GM12878 (cell line): ENCODE measurements at regions not wholly inside any gene's neighbourhood (a gene's known extent, or its start where the extent isn't known, plus 50 kb on each side); places are given as distances from the start of the nearest gene placed in this dataset.

Experiments used
- ATAC-seq: fragments of 200-7000 bp; cut with Tn5 transposase; 3 replicates; pipeline ENCODE4 v1.9.1; 2020; ENCODE audit warnings: mild to moderate bottlenecking, moderate library complexity
- BruUV-seq: library from RNA; stranded (reverse); fragments of 400-500 nt; replicated peaks from 2 replicates; lab custom pipeline; 2021; lab: Mats Ljungman, UMichigan
- CTCF ChIA-PET: fragments of 300-600 bp; sonication (Branson Sonifier 250); formaldehyde crosslinking; extraction: SDS; loops from one replicate; lab custom pipeline; 2021; ENCODE audit warnings: inconsistent platforms; lab: Yijun Ruan, JAX
- POLR2A ChIA-PET: fragments of 350-600 bp; formaldehyde crosslinking; extraction: SDS; loops from one replicate; lab custom pipeline; 2021; ENCODE audit warnings: inconsistent platforms; lab: Charles Lee
- RAD21 ChIA-PET: fragments of 300-600 bp; sonication (Branson Sonifier 250); formaldehyde crosslinking; loops from one replicate; lab custom pipeline; 2023; ENCODE audit warnings: antibody characterized with exemption; ENCODE audit not compliant: unreplicated experiment; lab: Charles Lee
- SMC1A ChIA-PET: fragments of 300-600 bp; sonication (Branson Sonifier 250); formaldehyde crosslinking; loops from one replicate; lab custom pipeline; 2023; ENCODE audit not compliant: unreplicated experiment, uncharacterized antibody; lab: Charles Lee
- DNase-seq: peaks from one replicate; pipeline ENCODE4 v3.0.0-alpha.2; 2011; ENCODE audit warnings: low read depth, low spot score
- FAIRE-seq: peaks from 3 replicates; lab custom pipeline; 2011; peaks lifted over from hg19 to GRCh38; lab: Jason Lieb, UNC
- H2AFZ ChIP-seq: 2 replicates; pipeline ENCODE4 v1.6.0; 2011; ENCODE audit warnings: low read depth, low read length, control low read depth; ENCODE audit not compliant: control insufficient read depth
- H3K27ac ChIP-seq: 2 replicates; pipeline ENCODE4 v1.5.1; 2011; ENCODE audit warnings: control low read depth; ENCODE audit not compliant: control insufficient read depth, insufficient read depth
- H3K27me3 ChIP-seq, 2 experiments: replicated peaks in 1 of 2; 2 replicates each; pipeline versions ENCODE4 v1.6.0 to v1.6.1; 2011; ENCODE audit warnings: low read length in 1 of 2; ENCODE audit not compliant: control insufficient read depth in 2 of 2, insufficient read depth in 2 of 2
- H3K36me3 ChIP-seq, 2 experiments: 2 replicates each; pipeline ENCODE4 v1.5.1; 2011; ENCODE audit warnings: low read length in 1 of 2; ENCODE audit not compliant: control insufficient read depth in 2 of 2, insufficient read depth in 2 of 2
- H3K4me1 ChIP-seq: 2 replicates; pipeline ENCODE4 v1.6.1; 2011; ENCODE audit warnings: mild to moderate bottlenecking, low read length, moderate library complexity, mixed read lengths; ENCODE audit not compliant: control insufficient read depth, insufficient read depth
- H3K4me2 ChIP-seq: 2 replicates; pipeline ENCODE4 v1.6.0; 2011; ENCODE audit warnings: control low read depth; ENCODE audit not compliant: control insufficient read depth, insufficient read depth
- H3K4me3 ChIP-seq: fragments of 200-600 bp; sonication (generic); 2 replicates; pipeline ENCODE4 v1.5.1; 2016
- H3K79me2 ChIP-seq: 2 replicates; pipeline ENCODE4 v1.6.0; 2011; ENCODE audit warnings: low read length; ENCODE audit not compliant: control insufficient read depth, insufficient read depth
- H3K9ac ChIP-seq: 2 replicates; pipeline ENCODE4 v1.8.0; 2011; ENCODE audit warnings: low read length, control low read depth, mixed read lengths; ENCODE audit not compliant: control insufficient read depth, insufficient read depth
- H3K9me3 ChIP-seq: replicated peaks from 3 replicates; pipeline ENCODE4 v1.5.1; 2011; ENCODE audit warnings: mild to moderate bottlenecking, low read length; ENCODE audit not compliant: control insufficient read depth, insufficient read depth
- H4K20me1 ChIP-seq: 2 replicates; pipeline ENCODE4 v1.6.0; 2011; ENCODE audit not compliant: control insufficient read depth, insufficient read depth
- ATF2 ChIP-seq: IDR thresholded peaks from 2 replicates; pipeline ENCODE4 v1.6.1; 2012; ENCODE audit warnings: low read length, inconsistent platforms
- BRCA1 ChIP-seq: IDR thresholded peaks from 2 replicates; pipeline ENCODE4 v1.6.1; 2011; ENCODE audit warnings: low read depth, low read length, improper control_type of control experiment
- CEBPB ChIP-seq, 2 experiments: fragments of 150-350 bp in 1 of 2; IDR thresholded peaks; 2 replicates each; pipeline ENCODE4 v1.6.1; 2012 to 2014; ENCODE audit warnings: low read depth in 2 of 2, low read length in 2 of 2, borderline replicate concordance in 1 of 2, inconsistent platforms in 1 of 2
- DPF2 ChIP-seq: fragments of 450-650 bp; IDR thresholded peaks from 2 replicates; pipeline ENCODE4 v1.6.1; 2017; ENCODE audit warnings: mild to moderate bottlenecking
- NFIC ChIP-seq: IDR thresholded peaks from 2 replicates; pipeline ENCODE4 v1.6.1; 2012; ENCODE audit warnings: low read depth, mild to moderate bottlenecking, inconsistent platforms, low read length, moderate library complexity
- NFYA ChIP-seq: IDR thresholded peaks from 2 replicates; pipeline ENCODE4 v1.6.1; 2011; ENCODE audit warnings: low read depth, mild to moderate bottlenecking, low read length, improper control_type of control experiment, borderline replicate concordance
- NR2F1 ChIP-seq: fragments of 450-650 bp; conservative IDR thresholded peaks from 2 replicates; pipeline ENCODE4 v1.6.1; 2017; ENCODE audit warnings: mild to moderate bottlenecking
- POLR2AphosphoS5 ChIP-seq: IDR thresholded peaks from 2 replicates; pipeline ENCODE4 v1.6.1; 2011; ENCODE audit warnings: mild to moderate bottlenecking, low read length, inconsistent platforms
- SMAD5 ChIP-seq: IDR thresholded peaks from 2 replicates; pipeline ENCODE4 v1.6.1; 2016; ENCODE audit warnings: antibody characterized with exemption, low read depth
- SP1 ChIP-seq: IDR thresholded peaks from one replicate; pipeline ENCODE4 v1.6.1; 2011; ENCODE audit warnings: low read depth, low read length
- TBL1XR1 ChIP-seq: IDR thresholded peaks from 2 replicates; pipeline ENCODE4 v1.6.1; 2012; ENCODE audit warnings: low read depth, low read length, improper control_type of control experiment
- ZBED1 ChIP-seq: IDR thresholded peaks from 2 replicates; pipeline ENCODE4 v1.6.1; 2016; ENCODE audit warnings: borderline replicate concordance
- ZBTB40 ChIP-seq: fragments of 450-650 bp; IDR thresholded peaks from 2 replicates; pipeline ENCODE4 v1.6.1; 2016; ENCODE audit warnings: mild to moderate bottlenecking, moderate library complexity, borderline replicate concordance
- ZNF24 ChIP-seq: fragments of 450-650 bp; IDR thresholded peaks from 2 replicates; pipeline ENCODE4 v1.6.1; 2017; ENCODE audit warnings: antibody characterized with exemption, mild to moderate bottlenecking
- ZNF274 ChIP-seq: IDR thresholded peaks from one replicate; pipeline ENCODE4 v1.8.0; 2011; ENCODE audit not compliant: insufficient read length, insufficient read depth
- WGBS: methylation state at CpG from one replicate; pipeline ENCODE4 v1.1.6; 2016; ENCODE audit warnings: low lambda C conversion rate; ENCODE audit not compliant: insufficient replicate concordance, insufficient coverage; ENCODE audit errors: missing lambda C conversion rate; 5-methylcytosine and 5-hydroxymethylcytosine counted together
- in situ Hi-C: fragments of 300-500 bp; cut with MboI; formaldehyde crosslinking; loops from 9 replicates; pipeline ENCODE4 v1.14.3; 2018; ENCODE audit warnings: mixed read lengths
- intact Hi-C: fragments of 100-400 bp; cut with micrococcal nuclease; formaldehyde crosslinking; loops from one replicate; pipeline ENCODE4 v1.14.2; 2022; ENCODE audit not compliant: unreplicated experiment

- in situ Hi-C loops = no loop called here
- no peak overlapping the region for H3K4me3 ChIP-seq
- SMC1A ChIA-PET = no interaction called here
- no peak overlapping the region for H3K9ac ChIP-seq
- H3K27me3 ChIP-seq = no peaks in the 10 kb centered on the region
- intact Hi-C loops = no loop called here
- H3K4me2 ChIP-seq = no peak overlapping the region
- BruUV-seq = no TSS peak
- H3K79me2 ChIP-seq = no peaks in the 10 kb centered on the region
- POLR2A ChIA-PET = no interaction called here
- no peak for DNase-seq
- H2AFZ ChIP-seq = no peak overlapping the region
- no peak for TF ChIP-seq ZNF24
- ATAC-seq = no peak
- 75% methylated on average over 3 of the region's 3 CpGs for WGBS
- no peak for FAIRE-seq
- no peaks in the 10 kb centered on the region for H3K4me1 ChIP-seq
- H3K9me3 ChIP-seq = no peaks in the 10 kb centered on the region
- H4K20me1 ChIP-seq = no peaks in the 10 kb centered on the region
- CTCF ChIA-PET = no interaction called here
- H3K27ac ChIP-seq = no peak overlapping the region
- no peaks in the 10 kb centered on the region for H3K36me3 ChIP-seq
- RAD21 ChIA-PET = no interaction called here
These were observed 750.8 kb upstream of the KLHL29 start for GRCh38 chr2:22634167-22634566.

GRCh38 chr2:22656426-22656825 is 728.6 kb upstream of the KLHL29 start:
- H3K9me3 ChIP-seq = no peaks in the 10 kb centered on the region
- FAIRE-seq (no peak), ATAC-seq (no peak), DNase-seq (no peak)
- BruUV-seq = no TSS peak
- TF ChIP-seq ATF2 (no peak), BRCA1 (no peak), CEBPB (IDR thresholded peaks at IDR 0.05; ENCODE audit: borderline replicate concordance in 1 of 2, low read depth in 2 of 2, low read length in 2 of 2) (no peak), POLR2AphosphoS5 (no peak), NR2F1 (no peak), ZBTB40 (no peak), ZNF274 (no peak), NFYA (no peak), SP1 (no peak), SMAD5 (no peak), NFIC (no peak), TBL1XR1 (no peak), ZBED1 (no peak), DPF2 (no peak)
- no peak overlapping the region for H3K4me3 ChIP-seq
- no peaks in the 10 kb centered on the region for H3K4me1 ChIP-seq
- POLR2A ChIA-PET = no interaction called here
- no peaks in the 10 kb centered on the region for H4K20me1 ChIP-seq
- H3K36me3 ChIP-seq = no peaks in the 10 kb centered on the region
- no peak overlapping the region for H2AFZ ChIP-seq
- no peaks in the 10 kb centered on the region for H3K27me3 ChIP-seq
- H3K79me2 ChIP-seq = no peaks in the 10 kb centered on the region
- RAD21 ChIA-PET = no interaction called here
- no peak overlapping the region for H3K9ac ChIP-seq
- H3K27ac ChIP-seq = no peak overlapping the region
- no peak overlapping the region for H3K4me2 ChIP-seq
- in situ Hi-C loops (no loop called here), intact Hi-C loops (no loop called here)
- CTCF ChIA-PET = no interaction called here
- 0% methylated on average over 1 of the region's 1 CpG for WGBS
- SMC1A ChIA-PET = no interaction called here
